Activated naive CD8-positive, alpha-beta T cell treated with anti-CD3 and anti-CD28 coated beads, Interleukin-2, amount 10 ng/mL, durations not matched to agents 7 days and 5 days (primary cell): ENCODE measurements at regions not wholly inside any gene's neighbourhood (a gene's known extent, or its start where the extent isn't known, plus 50 kb on each side); places are given as distances from the start of the nearest gene placed in this dataset.

ENCODE experiments used
- ATAC-seq: fragments of 150-1000 bp; cut with Tn5 transposase; one replicate; pipeline ENCODE4 v1.10.0; 2021; ENCODE audit warnings: low read depth, moderate library complexity
- POLR2A ChIA-PET: fragments of 350-600 bp; sonication (Branson Sonifier 250); formaldehyde crosslinking; loops from one replicate; lab custom pipeline; 2021; ENCODE audit warnings: antibody characterized with exemption; lab: Charles Lee
- DNase-seq: peaks from one replicate; pipeline ENCODE4 v3.0.0; 2021
- H3K27ac Mint-ChIP-seq: one replicate; pipeline ENCODE4 v1.8.0; 2022; ENCODE audit warnings: mild to moderate bottlenecking, mixed read lengths
- H3K27me3 Mint-ChIP-seq: one replicate; pipeline ENCODE4 v1.8.0; 2022; ENCODE audit warnings: mild to moderate bottlenecking, moderate library complexity, mixed read lengths
- H3K36me3 Mint-ChIP-seq: one replicate; pipeline ENCODE4 v1.8.0; 2021; ENCODE audit warnings: mild to moderate bottlenecking, mixed read lengths
- H3K4me1 Mint-ChIP-seq: one replicate; pipeline ENCODE4 v1.8.0; 2021; ENCODE audit warnings: mixed read lengths
- H3K4me3 Mint-ChIP-seq: one replicate; pipeline ENCODE4 v1.8.0; 2022; ENCODE audit warnings: mild to moderate bottlenecking, moderate library complexity, mixed read lengths
- H3K9me3 Mint-ChIP-seq: one replicate; pipeline ENCODE4 v1.8.0; 2021; ENCODE audit warnings: mixed read lengths

- Mint-ChIP-seq H3K27me3 (no peaks in the 10 kb centered on the region), H3K27ac (no peak overlapping the region), H3K9me3 (peaks cover 11% of the 10 kb centered on the region), H3K36me3 (peaks cover 2% of the 10 kb centered on the region), H3K4me3 (no peak overlapping the region), H3K4me1 (no peaks in the 10 kb centered on the region)
- no peak for DNase-seq
- POLR2A ChIA-PET: no interaction called here
- ATAC-seq: no peak
Measured at GRCh38 chr13:53719281-53719680, 690.7 kb downstream of the OLFM4 start.

- peaks cover 1% of the 10 kb centered on the region for H3K9me3 Mint-ChIP-seq
Measured at GRCh38 chr13:53732664-53733063, 704.1 kb downstream of the OLFM4 start.

GRCh38 chr13:53743906-53744305, 715.3 kb downstream of the OLFM4 start:
- no peak for ATAC-seq
- Mint-ChIP-seq H3K27ac (no peak overlapping the region), H3K36me3 (no peaks in the 10 kb centered on the region), H3K9me3 (no peaks in the 10 kb centered on the region), H3K27me3 (no peaks in the 10 kb centered on the region), H3K4me3 (no peak overlapping the region), H3K4me1 (no peaks in the 10 kb centered on the region)
- POLR2A ChIA-PET: no interaction called here
- no peak for DNase-seq

More at GRCh38 chr13:53732664-53733063, 704.1 kb downstream of the OLFM4 start:
- Mint-ChIP-seq H3K27ac (no peak overlapping the region), H3K36me3 (no peaks in the 10 kb centered on the region), H3K27me3 (no peaks in the 10 kb centered on the region), H3K4me3 (no peak overlapping the region), H3K4me1 (no peaks in the 10 kb centered on the region)
- DNase-seq: no peak
- no peak for ATAC-seq
- POLR2A ChIA-PET: interaction anchor here (0.5 kb wide), 1 partner anchor 66 kb away, joined by 3 read pairs; no protein-coding TSS in a partner anchor

- Mint-ChIP-seq H3K4me1 (no peaks in the 10 kb centered on the region), H3K27me3 (no peaks in the 10 kb centered on the region), H3K4me3 (no peak overlapping the region), H3K27ac (no peak overlapping the region), H3K36me3 (no peaks in the 10 kb centered on the region), H3K9me3 (no peaks in the 10 kb centered on the region)
- POLR2A ChIA-PET: no interaction called here
- DNase-seq: no peak
- no peak for ATAC-seq
Measured at GRCh38 chr13:53747825-53748224, 719.2 kb downstream of the OLFM4 start.

GRCh38 chr13:53749306-53749705, 720.7 kb downstream of the OLFM4 start:
- Mint-ChIP-seq H3K36me3 (no peaks in the 10 kb centered on the region), H3K9me3 (no peaks in the 10 kb centered on the region), H3K4me1 (no peaks in the 10 kb centered on the region), H3K27ac (no peak overlapping the region), H3K4me3 (no peak overlapping the region), H3K27me3 (no peaks in the 10 kb centered on the region)
- ATAC-seq: no peak
- no peak for DNase-seq
- POLR2A ChIA-PET: no interaction called here

GRCh38 chr13:53759016-53759415, 730.4 kb downstream of the OLFM4 start:
- H3K9me3 Mint-ChIP-seq: peaks cover 7% of the 10 kb centered on the region
- H3K4me3 Mint-ChIP-seq: no peak overlapping the region
- ATAC-seq (no peak), DNase-seq (no peak)
- no peaks in the 10 kb centered on the region for H3K36me3 Mint-ChIP-seq
- POLR2A ChIA-PET: no interaction called here
- H3K4me1 Mint-ChIP-seq: no peaks in the 10 kb centered on the region
- no peak overlapping the region for H3K27ac Mint-ChIP-seq
- no peaks in the 10 kb centered on the region for H3K27me3 Mint-ChIP-seq

GRCh38 chr13:53775807-53776206, 747.2 kb downstream of the OLFM4 start:
- Mint-ChIP-seq H3K4me1 (no peaks in the 10 kb centered on the region), H3K27me3 (no peaks in the 10 kb centered on the region), H3K27ac (no peak overlapping the region), H3K4me3 (no peak overlapping the region), H3K9me3 (peaks cover 3% of the 10 kb centered on the region), H3K36me3 (no peaks in the 10 kb centered on the region)
- DNase-seq (no peak), ATAC-seq (no peak)
- POLR2A ChIA-PET: no interaction called here

GRCh38 chr13:53778937-53779336, 750.3 kb downstream of the OLFM4 start:
- Mint-ChIP-seq H3K4me1 (peaks cover 5% of the 10 kb centered on the region), H3K36me3 (no peaks in the 10 kb centered on the region), H3K27me3 (no peaks in the 10 kb centered on the region), H3K27ac (no peak overlapping the region), H3K4me3 (no peak overlapping the region), H3K9me3 (no peaks in the 10 kb centered on the region)
- ATAC-seq (no peak), DNase-seq (no peak)
- POLR2A ChIA-PET: no interaction called here

- ATAC-seq: no peak
- Mint-ChIP-seq H3K27me3 (no peaks in the 10 kb centered on the region), H3K4me3 (no peak overlapping the region), H3K9me3 (peaks cover 2% of the 10 kb centered on the region), H3K4me1 (peaks cover 5% of the 10 kb centered on the region), H3K27ac (no peak overlapping the region), H3K36me3 (no peaks in the 10 kb centered on the region)
- DNase-seq: no peak
- POLR2A ChIA-PET: no interaction called here
Measured at GRCh38 chr13:53781941-53782340, 753.3 kb downstream of the OLFM4 start.

- no peak overlapping the region for H3K4me3 Mint-ChIP-seq
Measured at GRCh38 chr13:53782488-53782961, 753.9 kb downstream of the OLFM4 start.

GRCh38 chr13:53783471-53783870, 754.9 kb downstream of the OLFM4 start:
- H3K27me3 Mint-ChIP-seq: no peaks in the 10 kb centered on the region
- DNase-seq: no peak
- no peak for ATAC-seq
- H3K4me3 Mint-ChIP-seq: no peak overlapping the region
- peaks cover 5% of the 10 kb centered on the region for H3K4me1 Mint-ChIP-seq
- H3K9me3 Mint-ChIP-seq: peaks cover 2% of the 10 kb centered on the region
- H3K36me3 Mint-ChIP-seq: no peaks in the 10 kb centered on the region
- POLR2A ChIA-PET: no interaction called here
- H3K27ac Mint-ChIP-seq: no peak overlapping the region

More at GRCh38 chr13:53782488-53782961, 753.9 kb downstream of the OLFM4 start:
- peaks cover 5% of the 10 kb centered on the region for H3K4me1 Mint-ChIP-seq
- DNase-seq: no peak
- peaks cover 2% of the 10 kb centered on the region for H3K9me3 Mint-ChIP-seq
- ATAC-seq: no peak
- POLR2A ChIA-PET: no interaction called here
- H3K36me3 Mint-ChIP-seq: no peaks in the 10 kb centered on the region
- no peaks in the 10 kb centered on the region for H3K27me3 Mint-ChIP-seq
- H3K27ac Mint-ChIP-seq: no peak overlapping the region

- H3K9me3 Mint-ChIP-seq: peaks cover 2% of the 10 kb centered on the region
- no peaks in the 10 kb centered on the region for H3K36me3 Mint-ChIP-seq
- no peak for DNase-seq
- H3K4me1 Mint-ChIP-seq: no peaks in the 10 kb centered on the region
- no peak overlapping the region for H3K27ac Mint-ChIP-seq
- no peak for ATAC-seq
- H3K4me3 Mint-ChIP-seq: no peak overlapping the region
- POLR2A ChIA-PET: no interaction called here
- no peaks in the 10 kb centered on the region for H3K27me3 Mint-ChIP-seq
Measured at GRCh38 chr13:53788286-53788685, 759.7 kb downstream of the OLFM4 start.

GRCh38 chr13:53800011-53800410, 771.4 kb downstream of the OLFM4 start:
- Mint-ChIP-seq H3K9me3 (peaks cover 4% of the 10 kb centered on the region), H3K36me3 (no peaks in the 10 kb centered on the region), H3K27me3 (no peaks in the 10 kb centered on the region), H3K27ac (no peak overlapping the region), H3K4me1 (no peaks in the 10 kb centered on the region), H3K4me3 (no peak overlapping the region)
- ATAC-seq (no peak), DNase-seq (no peak)
- POLR2A ChIA-PET: no interaction called here

- no peak overlapping the region for H3K4me3 Mint-ChIP-seq
- H3K36me3 Mint-ChIP-seq: no peaks in the 10 kb centered on the region
- POLR2A ChIA-PET: no interaction called here
- H3K27ac Mint-ChIP-seq: no peak overlapping the region
- peaks cover 2% of the 10 kb centered on the region for H3K9me3 Mint-ChIP-seq
- H3K27me3 Mint-ChIP-seq: no peaks in the 10 kb centered on the region
- no peaks in the 10 kb centered on the region for H3K4me1 Mint-ChIP-seq
- DNase-seq: no peak
- ATAC-seq: no peak
Measured at GRCh38 chr13:53807251-53807834, 778.7 kb downstream of the OLFM4 start.
